SK-N-SH treated with all-trans-retinoic acid at 6 μM for 48 hours (cell line): ENCODE measurements at regions not wholly inside any gene's neighbourhood (a gene's known extent, or its start where the extent isn't known, plus 50 kb on each side); places are given as distances from the start of the nearest gene placed in this dataset.

Experiments used
- ATAC-seq: fragments of 200-7000 bp; cut with Tn5 transposase; 3 replicates; pipeline ENCODE4 v1.9.1; 2020; ENCODE audit warnings: mild to moderate bottlenecking, moderate library complexity
- ARNTL ChIP-seq: fragments of 450-650 bp; formaldehyde crosslinking; IDR thresholded peaks from 2 replicates; pipeline ENCODE4 v1.5.0; 2020; ENCODE audit warnings: low read depth, mild to moderate bottlenecking, moderate library complexity, borderline replicate concordance
- BACH2 ChIP-seq: fragments of 250-450 bp; sonication (Bioruptor Pico); IDR thresholded peaks from 2 replicates; pipeline ENCODE4 v1.9.0; 2021; ENCODE audit warnings: mild to moderate bottlenecking, borderline replicate concordance
- CREB5 ChIP-seq: fragments of 250-450 bp; sonication (Bioruptor Pico); IDR thresholded peaks from 2 replicates; pipeline ENCODE4 v1.5.1; 2020; ENCODE audit warnings: low read depth, mild to moderate bottlenecking, moderate library complexity
- CSDC2 ChIP-seq: fragments of 250-450 bp; sonication (Bioruptor Pico); IDR thresholded peaks from 2 replicates; pipeline ENCODE4 v1.5.0; 2020; ENCODE audit warnings: mild to moderate bottlenecking, moderate library complexity
- ESRRG ChIP-seq: fragments of 250-450 bp; sonication (Bioruptor Pico); IDR thresholded peaks from 2 replicates; pipeline ENCODE4 v1.6.1; 2021; ENCODE audit warnings: mild to moderate bottlenecking
- GLIS3 ChIP-seq: fragments of 250-450 bp; sonication (Bioruptor Pico); IDR thresholded peaks from 2 replicates; pipeline ENCODE4 v1.5.0; 2020; ENCODE audit warnings: mild to moderate bottlenecking, moderate library complexity
- ISL1 ChIP-seq: fragments of 250-450 bp; sonication (Bioruptor Pico); IDR thresholded peaks from 2 replicates; pipeline ENCODE4 v2.1.2; 2022; ENCODE audit warnings: mild to moderate bottlenecking, moderate library complexity
- OSR1 ChIP-seq: fragments of 250-450 bp; sonication (Bioruptor Pico); IDR thresholded peaks from 2 replicates; pipeline ENCODE4 v1.8.0; 2022; ENCODE audit warnings: moderate library complexity, mild to moderate bottlenecking, inconsistent platforms
- PATZ1 ChIP-seq: fragments of 250-450 bp; sonication (Bioruptor Pico); IDR thresholded peaks from 2 replicates; pipeline ENCODE4 v1.8.0; 2020; ENCODE audit warnings: mild to moderate bottlenecking, moderate library complexity, borderline replicate concordance
- POU6F1 ChIP-seq: fragments of 250-450 bp; sonication (Bioruptor Pico); IDR thresholded peaks from 2 replicates; pipeline ENCODE4 v1.8.0; 2021; ENCODE audit warnings: low read depth, mild to moderate bottlenecking, moderate library complexity, borderline replicate concordance
- PPARA ChIP-seq: fragments of 250-450 bp; sonication (Bioruptor Pico); IDR thresholded peaks from 2 replicates; pipeline ENCODE4 v1.5.0; 2020; ENCODE audit warnings: mild to moderate bottlenecking, borderline replicate concordance
- RARB ChIP-seq: fragments of 250-450 bp; sonication (Bioruptor Pico); IDR thresholded peaks from 2 replicates; pipeline ENCODE4 v1.8.0; 2021; ENCODE audit warnings: mild to moderate bottlenecking, moderate library complexity
- SNAI2 ChIP-seq: fragments of 250-450 bp; sonication (Bioruptor Pico); IDR thresholded peaks from 2 replicates; pipeline ENCODE4 v1.5.0; 2020; ENCODE audit warnings: mild to moderate bottlenecking, moderate library complexity
- TCF4 ChIP-seq: fragments of 250-450 bp; sonication (Bioruptor Pico); IDR thresholded peaks from 2 replicates; pipeline ENCODE4 v1.8.0; 2021; ENCODE audit warnings: mild to moderate bottlenecking, moderate library complexity, borderline replicate concordance
- ZC3H10 ChIP-seq: fragments of 250-450 bp; sonication (Bioruptor Pico); IDR thresholded peaks from 2 replicates; pipeline ENCODE4 v1.5.1; 2021; ENCODE audit warnings: mild to moderate bottlenecking, moderate library complexity
- ZFP3 ChIP-seq: fragments of 250-450 bp; sonication (Bioruptor Pico); IDR thresholded peaks from 2 replicates; pipeline ENCODE4 v1.5.0; 2020; ENCODE audit warnings: mild to moderate bottlenecking, moderate library complexity
- ZFP30 ChIP-seq: fragments of 450-650 bp; formaldehyde crosslinking; IDR thresholded peaks from 2 replicates; pipeline ENCODE4 v1.5.0; 2022; ENCODE audit warnings: mild to moderate bottlenecking, moderate library complexity
- ZNF565 ChIP-seq: fragments of 450-650 bp; formaldehyde crosslinking; conservative IDR thresholded peaks from 2 replicates; pipeline ENCODE4 v1.5.0; 2020; ENCODE audit warnings: low read depth, mild to moderate bottlenecking, moderate library complexity
- ZNF70 ChIP-seq: fragments of 450-650 bp; formaldehyde crosslinking; IDR thresholded peaks from 2 replicates; pipeline ENCODE4 v1.5.0; 2020; ENCODE audit warnings: mild to moderate bottlenecking, moderate library complexity
- ZNF8 ChIP-seq: fragments of 450-650 bp; formaldehyde crosslinking; IDR thresholded peaks from 2 replicates; pipeline ENCODE4 v1.5.0; 2020; ENCODE audit warnings: mild to moderate bottlenecking, moderate library complexity
- TF ChIP-seq, protein P1 (sequence below): fragments of 250-450 bp; sonication (Bioruptor Pico); IDR thresholded peaks from 2 replicates; pipeline ENCODE4 v1.5.0; 2020; ENCODE audit warnings: mild to moderate bottlenecking, moderate library complexity

GRCh38 chr6:169144356-169144755 is 109.3 kb downstream of the THBS2 start:
- TF ChIP-seq BACH2 (CRISPR knock-in tag) (no peak), TCF4 (no peak), PPARA (no peak), OSR1 (CRISPR knock-in tag) (no peak), ZC3H10 (no peak), CSDC2 (no peak), ZFP30 (CRISPR knock-in tag) (no peak), RARB (CRISPR knock-in tag) (no peak), SNAI2 (CRISPR knock-in tag) (no peak), ZNF70 (CRISPR knock-in tag) (no peak), ZFP3 (CRISPR knock-in tag) (no peak), PATZ1 (CRISPR knock-in tag) (no peak), POU6F1 (CRISPR knock-in tag) (no peak), ZNF8 (CRISPR knock-in tag) (no peak), ESRRG (CRISPR knock-in tag) (no peak), CREB5 (CRISPR knock-in tag) (no peak), ZNF565 (CRISPR knock-in tag) (no peak), ISL1 (CRISPR knock-in tag) (no peak), ARNTL (CRISPR knock-in tag) (no peak)
- TF ChIP-seq, protein P1, sequence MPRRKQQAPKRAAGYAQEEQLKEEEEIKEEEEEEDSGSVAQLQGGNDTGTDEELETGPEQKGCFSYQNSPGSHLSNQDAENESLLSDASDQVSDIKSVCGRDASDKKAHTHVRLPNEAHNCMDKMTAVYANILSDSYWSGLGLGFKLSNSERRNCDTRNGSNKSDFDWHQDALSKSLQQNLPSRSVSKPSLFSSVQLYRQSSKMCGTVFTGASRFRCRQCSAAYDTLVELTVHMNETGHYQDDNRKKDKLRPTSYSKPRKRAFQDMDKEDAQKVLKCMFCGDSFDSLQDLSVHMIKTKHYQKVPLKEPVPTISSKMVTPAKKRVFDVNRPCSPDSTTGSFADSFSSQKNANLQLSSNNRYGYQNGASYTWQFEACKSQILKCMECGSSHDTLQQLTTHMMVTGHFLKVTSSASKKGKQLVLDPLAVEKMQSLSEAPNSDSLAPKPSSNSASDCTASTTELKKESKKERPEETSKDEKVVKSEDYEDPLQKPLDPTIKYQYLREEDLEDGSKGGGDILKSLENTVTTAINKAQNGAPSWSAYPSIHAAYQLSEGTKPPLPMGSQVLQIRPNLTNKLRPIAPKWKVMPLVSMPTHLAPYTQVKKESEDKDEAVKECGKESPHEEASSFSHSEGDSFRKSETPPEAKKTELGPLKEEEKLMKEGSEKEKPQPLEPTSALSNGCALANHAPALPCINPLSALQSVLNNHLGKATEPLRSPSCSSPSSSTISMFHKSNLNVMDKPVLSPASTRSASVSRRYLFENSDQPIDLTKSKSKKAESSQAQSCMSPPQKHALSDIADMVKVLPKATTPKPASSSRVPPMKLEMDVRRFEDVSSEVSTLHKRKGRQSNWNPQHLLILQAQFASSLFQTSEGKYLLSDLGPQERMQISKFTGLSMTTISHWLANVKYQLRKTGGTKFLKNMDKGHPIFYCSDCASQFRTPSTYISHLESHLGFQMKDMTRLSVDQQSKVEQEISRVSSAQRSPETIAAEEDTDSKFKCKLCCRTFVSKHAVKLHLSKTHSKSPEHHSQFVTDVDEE (CRISPR knock-in tag): no peak

DNA sequence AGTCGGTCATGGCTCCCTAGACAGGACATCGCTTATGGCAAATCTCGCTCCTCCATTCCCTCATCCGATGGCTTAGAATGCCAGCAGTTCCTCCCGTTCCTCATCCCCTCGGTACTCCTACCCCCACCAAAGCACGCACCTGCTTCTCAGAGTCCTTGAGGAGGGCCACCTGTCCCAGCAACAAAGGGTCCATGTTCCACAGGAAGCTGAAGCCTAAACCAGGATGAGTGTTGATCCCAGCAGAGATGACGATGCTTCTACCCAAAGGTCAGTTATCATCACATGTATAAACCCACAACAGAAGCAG is 111.2 kb downstream of the THBS2 start:
- ATAC-seq: no peak
- no peak for TF ChIP-seq CREB5 (CRISPR knock-in tag)
- TF ChIP-seq, protein P1 (CRISPR knock-in tag): no peak
- no peak for TF ChIP-seq BACH2 (CRISPR knock-in tag)
- TF ChIP-seq ZNF565 (CRISPR knock-in tag): no peak
- no peak for TF ChIP-seq ESRRG (CRISPR knock-in tag)
- TF ChIP-seq OSR1 (CRISPR knock-in tag): no peak
- TF ChIP-seq TCF4: no peak
- no peak for TF ChIP-seq ZFP3 (CRISPR knock-in tag)
- no peak for TF ChIP-seq ZFP30 (CRISPR knock-in tag)
- TF ChIP-seq CSDC2: no peak
- TF ChIP-seq ZNF70 (CRISPR knock-in tag): no peak
- TF ChIP-seq PATZ1 (CRISPR knock-in tag): no peak
- no peak for TF ChIP-seq ISL1 (CRISPR knock-in tag)
- no peak for TF ChIP-seq ZNF8 (CRISPR knock-in tag)
- TF ChIP-seq ZC3H10: no peak
- no peak for TF ChIP-seq RARB (CRISPR knock-in tag)
- TF ChIP-seq SNAI2 (CRISPR knock-in tag): no peak
- no peak for TF ChIP-seq GLIS3 (CRISPR knock-in tag)
- TF ChIP-seq PPARA: no peak

More at GRCh38 chr6:169144356-169144755, 109.3 kb downstream of the THBS2 start:
- no peak for ATAC-seq
